DOHH2 (cell line): ENCODE measurements at regions not wholly inside any gene's neighbourhood (a gene's known extent, or its start where the extent isn't known, plus 50 kb on each side); places are given as distances from the start of the nearest gene placed in this dataset.

ENCODE experiments used
- H3F3A ChIP-seq: fragments of 200-600 bp; sonication (generic), shearing (Covaris generic); 2 replicates; pipeline ENCODE4 v1.6.0; 2016; ENCODE audit warnings: antibody characterized with exemption, mild to moderate bottlenecking; ENCODE audit not compliant: control insufficient read depth, insufficient read depth
- H3K27ac ChIP-seq: fragments of 200-600 bp; sonication (generic); 2 replicates; pipeline ENCODE4 v1.5.1; 2014; ENCODE audit warnings: low read depth, mild to moderate bottlenecking, low read length, moderate library complexity
- H3K27me3 ChIP-seq: fragments of 200-600 bp; sonication (generic); 2 replicates; pipeline ENCODE4 v1.6.1; 2014; ENCODE audit warnings: mild to moderate bottlenecking, low read length, mixed read lengths; ENCODE audit not compliant: control insufficient read depth
- H3K36me3 ChIP-seq: fragments of 200-600 bp; sonication (generic); 2 replicates; pipeline ENCODE4 v1.6.1; 2014; ENCODE audit warnings: mild to moderate bottlenecking, low read length, moderate library complexity, mixed read lengths; ENCODE audit not compliant: control insufficient read depth
- H3K4me1 ChIP-seq: fragments of 200-600 bp; sonication (generic); 2 replicates; pipeline ENCODE4 v1.6.1; 2014; ENCODE audit warnings: mild to moderate bottlenecking, low read length, mixed read lengths; ENCODE audit not compliant: control insufficient read depth
- H3K4me2 ChIP-seq: fragments of 200-600 bp; sonication (generic); 2 replicates; pipeline ENCODE4 v1.6.0; 2014; ENCODE audit warnings: mild to moderate bottlenecking, low read length, moderate library complexity
- H3K4me3 ChIP-seq: fragments of 200-600 bp; sonication (generic); 2 replicates; pipeline ENCODE4 v1.5.1; 2014; ENCODE audit warnings: mild to moderate bottlenecking, low read length, mixed read lengths
- H3K79me2 ChIP-seq: fragments of 200-600 bp; sonication (generic); 2 replicates; pipeline ENCODE4 v1.6.1; 2014; ENCODE audit warnings: mild to moderate bottlenecking, low read length, mixed read lengths; ENCODE audit not compliant: control insufficient read depth
- H3K9me2 ChIP-seq: fragments of 200-600 bp; sonication (generic); replicated peaks from 2 replicates; pipeline ENCODE4 v1.6.1; 2014; ENCODE audit warnings: mild to moderate bottlenecking, low read length, mixed read lengths; ENCODE audit not compliant: control insufficient read depth
- H3K9me3 ChIP-seq: fragments of 200-600 bp; sonication (generic); 2 replicates; pipeline ENCODE4 v1.6.1; 2014; ENCODE audit warnings: antibody characterized with exemption, low read length, mixed read lengths; ENCODE audit not compliant: control insufficient read depth, insufficient read depth
- H4K20me1 ChIP-seq: fragments of 200-600 bp; sonication (generic); 2 replicates; pipeline ENCODE4 v1.6.0; 2014; ENCODE audit warnings: low read depth, mild to moderate bottlenecking, antibody characterized with exemption, low read length, moderate library complexity; ENCODE audit not compliant: control insufficient read depth, insufficient read depth
- CTCF ChIP-seq: fragments of 200-600 bp; sonication (generic); IDR thresholded peaks from one replicate; pipeline ENCODE4 v1.5.1; 2014; ENCODE audit warnings: antibody characterized with exemption, mild to moderate bottlenecking, low read depth, low read length; ENCODE audit not compliant: poor library complexity, severe bottlenecking
- EZH2phosphoT487 ChIP-seq: fragments of 200-600 bp; sonication (generic); IDR thresholded peaks from 2 replicates; pipeline ENCODE4 v1.6.1; 2017; ENCODE audit warnings: borderline replicate concordance, mild to moderate bottlenecking, antibody characterized with exemption, low read length, moderate library complexity, mixed read lengths

- Histone ChIP-seq H3F3A (no peaks in the 10 kb centered on the region), H3K27me3 (no peaks in the 10 kb centered on the region), H3K4me3 (no peak overlapping the region), H3K36me3 (no peaks in the 10 kb centered on the region), H3K4me2 (peak overlapping the region; percentile 49), H3K9me3 (peaks cover 4% of the 10 kb centered on the region; the same call in 1 of the 2 replicates), H3K4me1 (peaks cover 70% of the 10 kb centered on the region), H3K9me2 (no peaks in the 10 kb centered on the region), H3K27ac (no peak overlapping the region), H4K20me1 (no peaks in the 10 kb centered on the region), H3K79me2 (no peaks in the 10 kb centered on the region)
- TF ChIP-seq EZH2phosphoT487, result no peak
- TF ChIP-seq CTCF, result no peak
These were observed 63.5 kb downstream of the CHST2 start for GRCh38 chr3:143182866-143183664.

GRCh38 chr3:143183665-143183964 is 64.0 kb downstream of the CHST2 start:
- Histone ChIP-seq H3K79me2 (no peaks in the 10 kb centered on the region), H3K4me3 (peak overlapping the region; percentile 12), H3K36me3 (no peaks in the 10 kb centered on the region), H3K9me3 (peaks cover 4% of the 10 kb centered on the region; the same call in 1 of the 2 replicates), H3K27me3 (no peaks in the 10 kb centered on the region), H3F3A (no peaks in the 10 kb centered on the region), H3K4me2 (peak overlapping the region; percentile 49), H3K9me2 (no peaks in the 10 kb centered on the region), H3K4me1 (peaks cover 74% of the 10 kb centered on the region), H4K20me1 (no peaks in the 10 kb centered on the region), H3K27ac (no peak overlapping the region)
- TF ChIP-seq CTCF (no peak), EZH2phosphoT487 (no peak)

- no peaks in the 10 kb centered on the region for H4K20me1 ChIP-seq
- peak overlapping the region; percentile 49 for H3K4me2 ChIP-seq
- peaks cover 4% of the 10 kb centered on the region; the same call in 1 of the 2 replicates for H3K9me3 ChIP-seq
- no peaks in the 10 kb centered on the region for H3F3A ChIP-seq
- H3K27me3 ChIP-seq, result no peaks in the 10 kb centered on the region
- H3K27ac ChIP-seq, result no peak overlapping the region
- H3K4me3 ChIP-seq, result peak overlapping the region; percentile 12
- TF ChIP-seq CTCF (no peak), EZH2phosphoT487 (no peak)
- H3K4me1 ChIP-seq, result peaks cover 77% of the 10 kb centered on the region
- H3K79me2 ChIP-seq, result no peaks in the 10 kb centered on the region
- H3K36me3 ChIP-seq, result no peaks in the 10 kb centered on the region
- no peaks in the 10 kb centered on the region for H3K9me2 ChIP-seq
These were observed 64.5 kb downstream of the CHST2 start for GRCh38 chr3:143184099-143184498.
